ENCODE measurements at regions not wholly inside any gene's neighbourhood (a gene's known extent, or its start where the extent isn't known, plus 50 kb on each side); places are given as distances from the start of the nearest gene placed in this dataset.

DNA sequence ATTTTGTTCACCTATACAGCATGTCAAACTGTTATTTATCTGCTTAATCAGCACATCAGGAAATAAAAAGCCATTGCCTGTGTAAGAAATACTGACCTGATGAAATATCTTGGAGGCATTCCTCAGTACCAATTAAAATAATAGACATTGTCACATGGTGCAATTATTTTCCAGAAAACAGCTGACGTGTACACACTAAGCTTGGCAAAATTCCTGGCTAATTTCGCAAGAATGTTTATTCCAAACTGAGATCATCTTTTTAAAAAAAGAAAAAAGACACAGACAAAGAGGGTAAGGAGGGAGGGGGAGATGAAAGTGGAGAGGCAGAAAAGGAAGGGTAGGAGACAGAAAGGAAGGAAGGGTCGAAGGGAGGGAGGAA is 61.9 kb upstream of the NFKB1 start:
- no peak for TF ChIP-seq EZH2 (IDR thresholded peaks at IDR 0.05; ENCODE audit: borderline replicate concordance, low read depth, low read length, poor library complexity, severe bottlenecking)
- TF ChIP-seq, protein P1, sequence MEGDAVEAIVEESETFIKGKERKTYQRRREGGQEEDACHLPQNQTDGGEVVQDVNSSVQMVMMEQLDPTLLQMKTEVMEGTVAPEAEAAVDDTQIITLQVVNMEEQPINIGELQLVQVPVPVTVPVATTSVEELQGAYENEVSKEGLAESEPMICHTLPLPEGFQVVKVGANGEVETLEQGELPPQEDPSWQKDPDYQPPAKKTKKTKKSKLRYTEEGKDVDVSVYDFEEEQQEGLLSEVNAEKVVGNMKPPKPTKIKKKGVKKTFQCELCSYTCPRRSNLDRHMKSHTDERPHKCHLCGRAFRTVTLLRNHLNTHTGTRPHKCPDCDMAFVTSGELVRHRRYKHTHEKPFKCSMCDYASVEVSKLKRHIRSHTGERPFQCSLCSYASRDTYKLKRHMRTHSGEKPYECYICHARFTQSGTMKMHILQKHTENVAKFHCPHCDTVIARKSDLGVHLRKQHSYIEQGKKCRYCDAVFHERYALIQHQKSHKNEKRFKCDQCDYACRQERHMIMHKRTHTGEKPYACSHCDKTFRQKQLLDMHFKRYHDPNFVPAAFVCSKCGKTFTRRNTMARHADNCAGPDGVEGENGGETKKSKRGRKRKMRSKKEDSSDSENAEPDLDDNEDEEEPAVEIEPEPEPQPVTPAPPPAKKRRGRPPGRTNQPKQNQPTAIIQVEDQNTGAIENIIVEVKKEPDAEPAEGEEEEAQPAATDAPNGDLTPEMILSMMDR (conservative IDR thresholded peaks at IDR 0.05; ENCODE audit: low read depth, low read length) = no peak
